ENCODE measurements at regions not wholly inside any gene's neighbourhood (a gene's known extent, or its start where the extent isn't known, plus 50 kb on each side); places are given as distances from the start of the nearest gene placed in this dataset.

- no peak for DNase-seq
Measured at GRCh38 chr3:39751286-39751685, 58.1 kb upstream of the MYRIP start.

DNA sequence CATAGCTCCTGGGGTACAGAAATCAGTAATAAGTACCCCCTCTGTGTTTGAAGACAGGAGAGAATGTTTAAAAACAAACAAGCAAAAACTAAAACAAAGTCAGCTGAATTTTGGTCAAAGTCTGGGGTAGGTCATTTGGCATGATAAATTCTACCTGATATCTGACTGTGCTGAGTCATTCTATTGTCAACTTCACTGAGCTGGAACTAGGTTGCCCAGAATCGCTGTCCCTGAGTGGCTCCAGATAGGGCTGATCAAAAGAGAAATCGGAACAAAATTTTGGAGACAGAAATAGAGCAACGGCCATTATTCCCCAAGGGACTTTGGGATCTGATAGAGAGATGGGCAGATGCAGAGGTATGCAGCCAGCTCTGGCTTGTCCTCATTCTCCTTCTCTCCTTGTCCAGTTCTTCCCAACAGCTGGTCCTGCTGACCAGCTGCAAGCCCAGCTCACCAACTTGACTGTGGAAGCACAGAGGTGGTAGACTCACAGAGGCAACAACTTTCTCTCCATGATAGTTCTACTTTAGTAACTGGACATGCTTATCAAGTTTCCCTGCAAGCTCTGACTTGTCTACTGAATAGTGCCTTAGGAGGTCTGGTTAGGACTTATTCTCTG lies 57.3 kb upstream of the MYRIP start:
- DNase-seq, result no peak

GRCh38 chr3:39752751-39753150 lies 56.7 kb upstream of the MYRIP start:
- no peak for DNase-seq

DNA sequence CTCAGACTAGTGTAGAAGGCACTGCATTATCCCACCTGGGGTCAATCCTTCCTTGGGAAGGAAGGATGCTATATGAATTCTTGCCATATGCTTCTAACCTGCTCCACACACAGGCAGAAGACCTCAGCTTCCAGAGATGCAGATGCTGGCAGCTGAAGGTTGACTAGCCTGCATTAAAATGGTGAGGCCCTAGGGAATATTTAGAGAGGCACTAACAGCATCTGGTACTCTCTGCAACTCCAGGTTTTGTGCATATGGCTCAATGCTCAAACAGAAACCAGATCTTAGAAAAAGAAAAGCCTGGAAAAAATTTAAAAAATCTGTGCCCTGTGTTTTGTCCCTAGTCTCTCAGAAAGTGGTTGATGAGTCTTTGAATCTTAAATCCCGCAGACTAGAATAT lies 56.0 kb upstream of the MYRIP start:
- no peak for DNase-seq

GRCh38 chr3:39754549-39754948 lies 54.9 kb upstream of the MYRIP start:
- no peak for DNase-seq

- no peak for DNase-seq
Measured at GRCh38 chr3:39755100-39755499, 54.3 kb upstream of the MYRIP start.

GRCh38 chr3:39757307-39757706 lies 52.1 kb upstream of the MYRIP start:
- DNase-seq, result no peak

Data from NCI-H510A treated with DMSO at 0.1 percent for 48 hours (cell line).